ENCODE measurements at regions not wholly inside any gene's neighbourhood (a gene's known extent, or its start where the extent isn't known, plus 50 kb on each side); places are given as distances from the start of the nearest gene placed in this dataset.
"Not testable (repeated sequence)": the region's sequence is repeated elsewhere in the genome, so short reads cannot be mapped to it uniquely, and the experiment has no call there.

- Histone ChIP-seq H3F3A (ENCODE audit: insufficient read depth, low read length) (no peaks in the 10 kb centered on the region), H3K27ac (ENCODE audit: low read depth, low read length, poor library complexity, severe bottlenecking) (no peak overlapping the region), H2AFZ (ENCODE audit: low read length) (no peak overlapping the region), H3K9ac (ENCODE audit: low read length) (no peak overlapping the region), H3K9me3 (ENCODE audit: low read length) (no peaks in the 10 kb centered on the region), H3K4me2 (ENCODE audit: low read length) (no peak overlapping the region), H3K9me2 (ENCODE audit: low read depth, low read length) (no peaks in the 10 kb centered on the region), H4K20me1 (ENCODE audit: insufficient read depth, low read length) (no peaks in the 10 kb centered on the region), H3K36me3 (ENCODE audit: insufficient read depth, low read length) (no peaks in the 10 kb centered on the region), H3K27me3 (ENCODE audit: insufficient read depth, low read length) (no peaks in the 10 kb centered on the region), H3K79me2 (ENCODE audit: insufficient read depth, low read length) (no peaks in the 10 kb centered on the region), H3K4me3 (ENCODE audit: low read depth, low read length, poor library complexity, severe bottlenecking) (no peak overlapping the region), H3K4me1 (ENCODE audit: insufficient read depth, low read length, severe bottlenecking) (no peaks in the 10 kb centered on the region)
- TF ChIP-seq EZH2 (IDR thresholded peaks at IDR 0.05; ENCODE audit: borderline replicate concordance, low read length) = no peak
- no peak for TF ChIP-seq CTCF (IDR thresholded peaks at IDR 0.05; ENCODE audit: low read length)
These were observed 84.8 kb upstream of the BTG3 start for GRCh38 chr21:17697473-17697872.

DNA sequence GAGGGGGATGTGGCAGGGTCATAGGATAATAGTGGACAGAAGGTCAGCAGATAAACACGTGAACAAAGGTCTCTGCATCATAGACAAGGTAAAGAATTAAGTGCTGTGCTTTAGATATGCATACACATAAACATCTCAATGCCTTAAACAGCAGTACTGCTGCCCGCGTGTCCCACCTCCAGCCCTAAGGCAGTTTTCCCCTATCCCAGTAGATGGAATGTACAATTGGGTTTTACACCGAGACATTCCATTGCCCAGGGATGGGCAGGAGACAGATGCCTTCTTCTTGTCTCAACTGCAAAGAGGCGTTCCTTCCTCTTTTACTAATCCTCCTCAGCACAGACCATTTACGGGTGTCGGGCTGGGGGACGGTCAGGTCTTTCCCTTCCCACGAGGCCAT is 81.7 kb upstream of the BTG3 start:
- not testable (repeated sequence) for H3F3A ChIP-seq (ENCODE audit: insufficient read depth, low read length); H3K4me1 ChIP-seq (ENCODE audit: insufficient read depth, low read length, severe bottlenecking); H3K9ac ChIP-seq (ENCODE audit: low read length); H3K4me3 ChIP-seq (ENCODE audit: low read depth, low read length, poor library complexity, severe bottlenecking); H3K9me2 ChIP-seq (ENCODE audit: low read depth, low read length); H3K36me3 ChIP-seq (ENCODE audit: insufficient read depth, low read length); H2AFZ ChIP-seq (ENCODE audit: low read length); H3K27me3 ChIP-seq (ENCODE audit: insufficient read depth, low read length); H3K4me2 ChIP-seq (ENCODE audit: low read length); H3K27ac ChIP-seq (ENCODE audit: low read depth, low read length, poor library complexity, severe bottlenecking); H3K79me2 ChIP-seq (ENCODE audit: insufficient read depth, low read length); H3K9me3 ChIP-seq (ENCODE audit: low read length); H4K20me1 ChIP-seq (ENCODE audit: insufficient read depth, low read length)

GRCh38 chr21:17693801-17694200 is 81.1 kb upstream of the BTG3 start:
- Histone ChIP-seq H3K36me3 (ENCODE audit: insufficient read depth, low read length) (no peaks in the 10 kb centered on the region), H3K9me2 (ENCODE audit: low read depth, low read length) (no peaks in the 10 kb centered on the region), H2AFZ (ENCODE audit: low read length) (no peak overlapping the region), H3K4me2 (ENCODE audit: low read length) (no peak overlapping the region), H3K4me1 (ENCODE audit: insufficient read depth, low read length, severe bottlenecking) (no peaks in the 10 kb centered on the region), H4K20me1 (ENCODE audit: insufficient read depth, low read length) (no peaks in the 10 kb centered on the region), H3K4me3 (ENCODE audit: low read depth, low read length, poor library complexity, severe bottlenecking) (no peak overlapping the region), H3K9me3 (ENCODE audit: low read length) (no peaks in the 10 kb centered on the region), H3K9ac (ENCODE audit: low read length) (no peak overlapping the region), H3K27me3 (ENCODE audit: insufficient read depth, low read length) (no peaks in the 10 kb centered on the region), H3F3A (ENCODE audit: insufficient read depth, low read length) (no peaks in the 10 kb centered on the region), H3K79me2 (ENCODE audit: insufficient read depth, low read length) (no peaks in the 10 kb centered on the region), H3K27ac (ENCODE audit: low read depth, low read length, poor library complexity, severe bottlenecking) (no peak overlapping the region)
- no peak for TF ChIP-seq EZH2 (IDR thresholded peaks at IDR 0.05; ENCODE audit: borderline replicate concordance, low read length)

DNA sequence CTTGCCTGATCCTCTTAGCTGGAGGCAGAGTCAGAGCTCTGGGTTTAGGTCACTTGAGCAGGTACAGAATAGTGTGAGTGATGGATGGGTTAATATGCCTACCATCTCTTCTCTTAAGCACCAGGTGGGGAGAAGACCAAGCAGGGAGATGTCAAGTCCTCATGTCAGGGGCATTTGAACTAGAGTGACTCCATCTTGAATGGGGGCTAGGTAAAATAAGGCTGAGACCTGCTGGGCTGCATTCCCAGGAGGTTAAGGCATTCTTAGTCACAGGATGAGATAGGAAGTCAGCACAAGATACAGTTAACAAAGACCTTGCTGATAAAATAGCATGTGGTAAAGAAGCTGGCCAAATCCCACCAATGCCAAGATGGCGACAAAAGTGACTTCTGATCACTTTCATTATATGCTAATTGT is 77.4 kb upstream of the BTG3 start:
- Histone ChIP-seq H3K9ac (ENCODE audit: low read length) (no peak overlapping the region), H3K27me3 (ENCODE audit: insufficient read depth, low read length) (no peaks in the 10 kb centered on the region), H3K79me2 (ENCODE audit: insufficient read depth, low read length) (no peaks in the 10 kb centered on the region), H3K9me3 (ENCODE audit: low read length) (no peaks in the 10 kb centered on the region), H3K36me3 (ENCODE audit: insufficient read depth, low read length) (no peaks in the 10 kb centered on the region), H3K4me3 (ENCODE audit: low read depth, low read length, poor library complexity, severe bottlenecking) (no peak overlapping the region), H3K27ac (ENCODE audit: low read depth, low read length, poor library complexity, severe bottlenecking) (no peak overlapping the region), H4K20me1 (ENCODE audit: insufficient read depth, low read length) (no peaks in the 10 kb centered on the region), H2AFZ (ENCODE audit: low read length) (no peak overlapping the region), H3K4me2 (ENCODE audit: low read length) (no peak overlapping the region), H3F3A (ENCODE audit: insufficient read depth, low read length) (no peaks in the 10 kb centered on the region), H3K4me1 (ENCODE audit: insufficient read depth, low read length, severe bottlenecking) (no peaks in the 10 kb centered on the region), H3K9me2 (ENCODE audit: low read depth, low read length) (no peaks in the 10 kb centered on the region)
- TF ChIP-seq EZH2 (IDR thresholded peaks at IDR 0.05; ENCODE audit: borderline replicate concordance, low read length) (no peak), CTCF (IDR thresholded peaks at IDR 0.05; ENCODE audit: low read length) (no peak)
